HepG2 (cell line): ENCODE measurements at regions not wholly inside any gene's neighbourhood (a gene's known extent, or its start where the extent isn't known, plus 50 kb on each side); places are given as distances from the start of the nearest gene placed in this dataset.

ENCODE experiments used
- ATAC-seq: fragments of 200-7000 bp; cut with Tn5 transposase; 3 replicates; pipeline ENCODE4 v1.9.1; 2020; ENCODE audit warnings: mild to moderate bottlenecking, moderate library complexity
- BruUV-seq: library from RNA; stranded (reverse); fragments of 400-500 nt; replicated peaks from 2 replicates; lab custom pipeline; 2021; lab: Mats Ljungman, UMichigan
- CTCF ChIA-PET: fragments of 300-600 bp; formaldehyde crosslinking; extraction: SDS; loops from one replicate; lab custom pipeline; 2021; ENCODE audit warnings: low total read pairs, inconsistent platforms, low intra/inter-chr PET ratio; lab: Yijun Ruan, JAX
- POLR2A ChIA-PET: fragments of 350-600 bp; sonication (Branson Sonifier 250); formaldehyde crosslinking; loops from one replicate; lab custom pipeline; 2020; ENCODE audit warnings: antibody characterized with exemption, inconsistent platforms; lab: Yijun Ruan, JAX
- DNase-seq: peaks from one replicate; pipeline ENCODE4 v3.0.0-alpha.2; 2015; ENCODE audit warnings: low spot score
- FAIRE-seq: peaks from 3 replicates; lab custom pipeline; 2011; peaks lifted over from hg19 to GRCh38; lab: Jason Lieb, UNC
- H2AFZ ChIP-seq: one replicate; pipeline ENCODE4 v1.6.1; 2011; ENCODE audit warnings: low read length, inconsistent platforms
- H3K27ac ChIP-seq: fragments of 300-600 bp; 3 replicates; pipeline ENCODE4 v1.8.0; 2011; ENCODE audit warnings: mixed run types, mild to moderate bottlenecking, mixed read lengths, low read length, inconsistent platforms; ENCODE audit not compliant: insufficient read depth; ENCODE audit errors: extremely low read length
- H3K27me3 ChIP-seq, 2 experiments: fragments of 200-600 bp in 1 of 2; 2 replicates in 1 of 2; 3 replicates in 1 of 2; pipeline versions ENCODE4 v1.6.0 to v1.8.0; 2011; ENCODE audit warnings: low read length in 2 of 2, mild to moderate bottlenecking in 2 of 2, moderate library complexity in 2 of 2, inconsistent platforms in 1 of 2; ENCODE audit not compliant: insufficient read depth in 2 of 2, control insufficient read depth in 1 of 2
- H3K36me3 ChIP-seq, 2 experiments: fragments of 200-600 bp in 1 of 2; replicated peaks in 1 of 2; 2 replicates in 1 of 2; 3 replicates in 1 of 2; pipeline versions ENCODE4 v1.5.1 to v1.8.0; 2011; ENCODE audit warnings: low read length in 2 of 2, inconsistent platforms in 1 of 2; ENCODE audit not compliant: insufficient read depth in 2 of 2, control insufficient read depth in 1 of 2
- H3K4me1 ChIP-seq: 2 replicates; pipeline ENCODE4 v1.5.1; 2012; ENCODE audit warnings: low read length, inconsistent platforms; ENCODE audit not compliant: insufficient read depth
- H3K4me2 ChIP-seq: 2 replicates; pipeline ENCODE4 v1.6.0; 2011; ENCODE audit warnings: low read depth, low read length, inconsistent platforms
- H3K4me3 ChIP-seq, 3 experiments: fragments of 200-600 bp in 1 of 3; sonication (generic), shearing (Covaris generic) in 1 of 3; replicated peaks in 1 of 3; 2 replicates each; pipeline ENCODE4 v1.5.1; 2011 to 2016; ENCODE audit warnings: low read length in 3 of 3, inconsistent platforms in 2 of 3, low read depth in 2 of 3, mild to moderate bottlenecking in 2 of 3, control low read depth in 1 of 3, mixed read lengths in 1 of 3; ENCODE audit not compliant: insufficient read depth in 1 of 3
- H3K79me2 ChIP-seq: one replicate; pipeline ENCODE4 v1.6.1; 2011; ENCODE audit warnings: low read length, inconsistent platforms; ENCODE audit not compliant: insufficient read depth
- H3K9ac ChIP-seq: 2 replicates; pipeline ENCODE4 v1.6.0; 2011; ENCODE audit warnings: mild to moderate bottlenecking, low read depth, low read length, inconsistent platforms; ENCODE audit not compliant: insufficient read depth
- H3K9me3 ChIP-seq: 2 replicates; pipeline ENCODE4 v1.5.1; 2012; ENCODE audit warnings: mild to moderate bottlenecking, low read length
- H4K20me1 ChIP-seq: 2 replicates; pipeline ENCODE4 v1.6.0; 2011; ENCODE audit warnings: inconsistent platforms, mild to moderate bottlenecking, low read length, moderate library complexity; ENCODE audit not compliant: insufficient read depth
- CHD2 ChIP-seq: IDR thresholded peaks from 2 replicates; pipeline ENCODE4 v1.6.1; 2011; ENCODE audit warnings: low read depth, low read length, improper control_type of control experiment
- EZH2 ChIP-seq: conservative IDR thresholded peaks from 2 replicates; pipeline ENCODE4 v1.6.1; 2012; ENCODE audit warnings: mild to moderate bottlenecking, low read depth, low read length, moderate library complexity
- HOXA3 ChIP-seq: sonication (generic); formaldehyde crosslinking; IDR thresholded peaks from 2 replicates; pipeline ENCODE4 v1.5.0; 2020; ENCODE audit warnings: missing genetic modification reagents
- NFYB ChIP-seq: sonication (generic); formaldehyde crosslinking; IDR thresholded peaks from 2 replicates; pipeline ENCODE4 v1.4.0; 2020; ENCODE audit warnings: missing genetic modification reagents
- RARG ChIP-seq: sonication (generic); formaldehyde crosslinking; IDR thresholded peaks from 2 replicates; pipeline ENCODE4 v1.4.0; 2020; ENCODE audit warnings: low read depth, mild to moderate bottlenecking, missing genetic modification reagents
- SNAI1 ChIP-seq: sonication (generic); formaldehyde crosslinking; IDR thresholded peaks from 2 replicates; pipeline ENCODE4 v1.5.0; 2020; ENCODE audit warnings: mild to moderate bottlenecking, missing genetic modification reagents, borderline replicate concordance
- TMF1 ChIP-seq: sonication (generic); formaldehyde crosslinking; IDR thresholded peaks from 2 replicates; pipeline ENCODE4 v1.8.1; 2022; ENCODE audit warnings: low read depth, missing genetic modification reagents
- ZFX ChIP-seq: sonication (generic); formaldehyde crosslinking; IDR thresholded peaks from 2 replicates; pipeline ENCODE4 v1.4.0; 2020; ENCODE audit warnings: mild to moderate bottlenecking, low read depth, missing genetic modification reagents, moderate library complexity
- ZIK1 ChIP-seq: sonication (generic); formaldehyde crosslinking; IDR thresholded peaks from 2 replicates; pipeline ENCODE4 v1.5.0; 2020; ENCODE audit warnings: mild to moderate bottlenecking, low read depth, missing genetic modification reagents, borderline replicate concordance
- ZNF34 ChIP-seq: sonication (generic); formaldehyde crosslinking; IDR thresholded peaks from 2 replicates; pipeline ENCODE4 v1.4.0; 2020; ENCODE audit warnings: mild to moderate bottlenecking, missing genetic modification reagents, borderline replicate concordance
- ZNF577 ChIP-seq: sonication (generic); formaldehyde crosslinking; IDR thresholded peaks from 2 replicates; pipeline ENCODE4 v1.4.0; 2020; ENCODE audit warnings: mild to moderate bottlenecking, low read depth, missing genetic modification reagents, borderline replicate concordance
- ZNF652 ChIP-seq: IDR thresholded peaks from 2 replicates; pipeline ENCODE4 v1.6.1; 2016; ENCODE audit warnings: low read depth, borderline replicate concordance
- ZNF839 ChIP-seq: sonication (generic); formaldehyde crosslinking; IDR thresholded peaks from 2 replicates; pipeline ENCODE4 v1.4.0; 2020; ENCODE audit warnings: missing genetic modification reagents, mild to moderate bottlenecking, borderline replicate concordance
- ZNF883 ChIP-seq: sonication (generic); formaldehyde crosslinking; IDR thresholded peaks from 2 replicates; pipeline ENCODE4 v1.5.1; 2020; ENCODE audit warnings: mild to moderate bottlenecking, missing genetic modification reagents; ENCODE audit errors: not compliant biosample characterization
- WGBS: methylation state at CpG from one replicate; pipeline ENCODE4 v1.1.6; 2017; ENCODE audit warnings: low lambda C conversion rate; 5-methylcytosine and 5-hydroxymethylcytosine counted together
- in situ Hi-C: cut with HindIII; loops from 2 replicates; pipeline ENCODE4 v1.10.0; 2017; ENCODE audit warnings: low pct_unique_long_range_greater_than_20kb; ENCODE audit not compliant: extremely low pct_ligation_motif_present
- intact Hi-C: fragments of 100-400 bp; cut with micrococcal nuclease; formaldehyde crosslinking; loops from one replicate; pipeline ENCODE4 v1.10.0; 2022; ENCODE audit not compliant: unreplicated experiment
- TF ChIP-seq, protein P1 (sequence below): sonication (generic); formaldehyde crosslinking; IDR thresholded peaks from 2 replicates; pipeline ENCODE4 v1.4.0; 2020; ENCODE audit warnings: missing genetic modification reagents, borderline replicate concordance
- TF ChIP-seq, protein P2 (sequence below): fragments of 450-650 bp; IDR thresholded peaks from 2 replicates; pipeline ENCODE4 v1.6.1; 2016

DNA sequence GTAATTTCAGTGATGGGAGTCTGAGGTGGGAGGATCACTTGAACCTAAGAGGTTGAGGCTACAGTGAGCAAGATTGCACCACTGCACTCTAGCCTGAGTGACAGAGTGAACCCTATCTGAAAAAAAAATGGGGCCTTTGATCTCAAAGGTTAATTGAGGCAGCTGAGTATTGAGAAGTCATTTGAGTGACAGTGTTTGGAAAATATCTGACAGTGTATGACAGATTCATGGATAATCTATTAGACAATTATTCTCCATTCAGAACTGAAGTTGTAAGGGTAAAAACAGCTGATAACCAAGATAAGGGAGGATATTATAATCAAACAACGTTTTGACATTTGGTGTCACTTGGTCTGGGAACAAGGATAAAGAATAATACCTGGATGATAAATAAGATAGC lies 50.9 kb upstream of the CD36 start:
- Histone ChIP-seq H3K27me3 (no peaks in the 10 kb centered on the region), H3K9me3 (no peaks in the 10 kb centered on the region), H3K9ac (no peak overlapping the region), H2AFZ (no peak overlapping the region), H3K4me3 (no peak overlapping the region), H3K79me2 (no peaks in the 10 kb centered on the region), H3K4me1 (no peaks in the 10 kb centered on the region), H3K36me3 (no peaks in the 10 kb centered on the region), H3K4me2 (no peak overlapping the region), H4K20me1 (no peaks in the 10 kb centered on the region), H3K27ac (no peak overlapping the region)
- intact Hi-C loops = no loop called here
- no TSS peak for BruUV-seq
- TF ChIP-seq EZH2 (no peak), CHD2 (no peak), ZFX (CRISPR knock-in tag) (no peak), ZIK1 (CRISPR knock-in tag) (no peak), SNAI1 (CRISPR knock-in tag) (no peak), ZNF577 (no peak), ZNF883 (CRISPR knock-in tag) (no peak), RARG (CRISPR knock-in tag) (no peak), ZNF34 (CRISPR knock-in tag) (no peak), NFYB (CRISPR knock-in tag) (no peak), ZNF839 (CRISPR knock-in tag) (no peak), TMF1 (CRISPR knock-in tag) (no peak), ZNF652 (no peak), HOXA3 (CRISPR knock-in tag) (no peak)
- TF ChIP-seq, protein P1, sequence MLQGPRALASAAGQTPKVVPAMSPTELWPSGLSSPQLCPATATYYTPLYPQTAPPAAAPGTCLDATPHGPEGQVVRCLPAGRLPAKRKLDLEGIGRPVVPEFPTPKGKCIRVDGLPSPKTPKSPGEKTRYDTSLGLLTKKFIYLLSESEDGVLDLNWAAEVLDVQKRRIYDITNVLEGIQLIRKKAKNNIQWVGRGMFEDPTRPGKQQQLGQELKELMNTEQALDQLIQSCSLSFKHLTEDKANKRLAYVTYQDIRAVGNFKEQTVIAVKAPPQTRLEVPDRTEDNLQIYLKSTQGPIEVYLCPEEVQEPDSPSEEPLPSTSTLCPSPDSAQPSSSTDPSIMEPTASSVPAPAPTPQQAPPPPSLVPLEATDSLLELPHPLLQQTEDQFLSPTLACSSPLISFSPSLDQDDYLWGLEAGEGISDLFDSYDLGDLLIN (CRISPR knock-in tag) = no peak
- TF ChIP-seq, protein P2, sequence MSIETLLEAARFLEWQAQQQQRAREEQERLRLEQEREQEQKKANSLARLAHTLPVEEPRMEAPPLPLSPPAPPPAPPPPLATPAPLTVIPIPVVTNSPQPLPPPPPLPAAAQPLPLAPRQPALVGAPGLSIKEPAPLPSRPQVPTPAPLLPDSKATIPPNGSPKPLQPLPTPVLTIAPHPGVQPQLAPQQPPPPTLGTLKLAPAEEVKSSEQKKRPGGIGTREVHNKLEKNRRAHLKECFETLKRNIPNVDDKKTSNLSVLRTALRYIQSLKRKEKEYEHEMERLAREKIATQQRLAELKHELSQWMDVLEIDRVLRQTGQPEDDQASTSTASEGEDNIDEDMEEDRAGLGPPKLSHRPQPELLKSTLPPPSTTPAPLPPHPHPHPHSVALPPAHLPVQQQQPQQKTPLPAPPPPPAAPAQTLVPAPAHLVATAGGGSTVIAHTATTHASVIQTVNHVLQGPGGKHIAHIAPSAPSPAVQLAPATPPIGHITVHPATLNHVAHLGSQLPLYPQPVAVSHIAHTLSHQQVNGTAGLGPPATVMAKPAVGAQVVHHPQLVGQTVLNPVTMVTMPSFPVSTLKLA = no peak
- FAIRE-seq (no peak), DNase-seq (no peak), ATAC-seq (no peak)
- ChIA-PET CTCF (no interaction called here), POLR2A (no interaction called here)
- WGBS = 18% methylated on average over 1 of the region's 1 CpG
- in situ Hi-C loops = no loop called here
